Astrocyte (in vitro differentiated cells and primary cell): ENCODE measurements at regions not wholly inside any gene's neighbourhood (a gene's known extent, or its start where the extent isn't known, plus 50 kb on each side); places are given as distances from the start of the nearest gene placed in this dataset.

Experiments used
- DNase-seq: peaks from one replicate; pipeline ENCODE4 v3.0.0-alpha.2; 2010; ENCODE audit warnings: low read depth
- FAIRE-seq: peaks from 2 replicates; lab custom pipeline; 2011; peaks lifted over from hg19 to GRCh38; lab: Jason Lieb, UNC
- H2AFZ ChIP-seq: 2 replicates; pipeline ENCODE4 v1.6.0; 2012; ENCODE audit warnings: low read depth, low read length, inconsistent platforms
- H3K27ac ChIP-seq: 2 replicates; pipeline ENCODE4 v1.5.1; 2011; ENCODE audit warnings: low read depth, low read length, inconsistent platforms
- H3K27me3 ChIP-seq: 2 replicates; pipeline ENCODE4 v1.6.0; 2011; ENCODE audit warnings: low read length, inconsistent platforms; ENCODE audit not compliant: insufficient read depth
- H3K36me3 ChIP-seq: 2 replicates; pipeline ENCODE4 v1.5.1; 2011; ENCODE audit warnings: low read length, inconsistent platforms; ENCODE audit not compliant: insufficient read depth
- H3K4me1 ChIP-seq: 2 replicates; pipeline ENCODE4 v1.5.1; 2011; ENCODE audit warnings: low read length, inconsistent platforms; ENCODE audit not compliant: insufficient read depth
- H3K4me2 ChIP-seq: 2 replicates; pipeline ENCODE4 v1.6.0; 2012; ENCODE audit warnings: low read length, inconsistent platforms
- H3K4me3 ChIP-seq: 2 replicates; pipeline ENCODE4 v1.5.1; 2011; ENCODE audit warnings: low read depth, mild to moderate bottlenecking, low read length, inconsistent platforms; ENCODE audit not compliant: insufficient read depth
- H3K79me2 ChIP-seq: 2 replicates; pipeline ENCODE4 v1.6.0; 2012; ENCODE audit warnings: mild to moderate bottlenecking, low read length, inconsistent platforms; ENCODE audit not compliant: insufficient read depth
- H3K9ac ChIP-seq: 2 replicates; pipeline ENCODE4 v1.6.0; 2012; ENCODE audit warnings: mild to moderate bottlenecking, low read length, inconsistent platforms
- H3K9me3 ChIP-seq: 2 replicates; pipeline ENCODE4 v1.5.1; 2012; ENCODE audit warnings: low read depth, mild to moderate bottlenecking, low read length, inconsistent platforms; ENCODE audit not compliant: insufficient read depth
- H4K20me1 ChIP-seq: 2 replicates; pipeline ENCODE4 v1.6.0; 2012; ENCODE audit warnings: low read length, inconsistent platforms; ENCODE audit not compliant: insufficient read depth
- H3K27ac Mint-ChIP-seq: one replicate; pipeline ENCODE4 v1.8.0; 2021; ENCODE audit warnings: mild to moderate bottlenecking, mixed read lengths; ENCODE audit not compliant: unreplicated experiment
- H3K27me3 Mint-ChIP-seq: one replicate; pipeline ENCODE4 v1.8.0; 2021; ENCODE audit warnings: low read depth, mixed read lengths; ENCODE audit not compliant: unreplicated experiment
- H3K36me3 Mint-ChIP-seq: one replicate; pipeline ENCODE4 v1.8.0; 2021; ENCODE audit warnings: low read depth, mixed read lengths; ENCODE audit not compliant: unreplicated experiment
- H3K4me1 Mint-ChIP-seq: one replicate; pipeline ENCODE4 v1.8.0; 2021; ENCODE audit warnings: low read depth, mixed read lengths; ENCODE audit not compliant: unreplicated experiment
- H3K4me3 Mint-ChIP-seq: one replicate; pipeline ENCODE4 v1.8.0; 2021; ENCODE audit warnings: mild to moderate bottlenecking, moderate library complexity, mixed read lengths; ENCODE audit not compliant: unreplicated experiment
- H3K9me3 Mint-ChIP-seq: one replicate; pipeline ENCODE4 v1.8.0; 2021; ENCODE audit warnings: mild to moderate bottlenecking, mixed read lengths; ENCODE audit not compliant: unreplicated experiment
- EZH2 ChIP-seq: IDR thresholded peaks from 2 replicates; pipeline ENCODE4 v1.6.1; 2012; ENCODE audit warnings: mild to moderate bottlenecking, low read length, inconsistent platforms; ENCODE audit not compliant: insufficient read depth
- TF ChIP-seq, protein P1 (sequence below): IDR thresholded peaks from 2 replicates; pipeline ENCODE4 v1.5.1; 2011; ENCODE audit warnings: low read depth, mild to moderate bottlenecking, inconsistent platforms, low read length, moderate library complexity; ENCODE audit not compliant: insufficient read depth

DNA sequence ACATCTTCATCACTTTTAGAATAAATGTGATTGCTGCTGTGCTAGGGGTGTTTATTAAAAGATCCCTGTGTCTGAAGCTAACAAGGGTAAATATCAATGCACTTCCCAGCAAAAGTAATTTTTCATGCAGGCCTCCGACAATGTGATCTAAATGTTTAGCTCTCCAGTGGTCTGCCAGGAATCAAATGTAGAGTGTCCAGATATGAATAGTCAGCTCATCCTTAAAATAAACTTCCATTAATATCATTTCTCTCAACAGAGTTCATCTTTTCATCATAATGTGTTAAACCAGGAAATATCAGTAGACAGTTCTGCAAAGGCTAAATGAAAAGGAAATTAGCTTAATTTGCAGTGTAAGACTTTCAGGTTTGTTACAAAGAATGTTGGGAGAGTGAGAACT lies 102.2 kb upstream of the EGFL6 start:
- Mint-ChIP-seq H3K9me3 (peaks cover 2% of the 10 kb centered on the region), H3K27ac (no peak overlapping the region)

DNA sequence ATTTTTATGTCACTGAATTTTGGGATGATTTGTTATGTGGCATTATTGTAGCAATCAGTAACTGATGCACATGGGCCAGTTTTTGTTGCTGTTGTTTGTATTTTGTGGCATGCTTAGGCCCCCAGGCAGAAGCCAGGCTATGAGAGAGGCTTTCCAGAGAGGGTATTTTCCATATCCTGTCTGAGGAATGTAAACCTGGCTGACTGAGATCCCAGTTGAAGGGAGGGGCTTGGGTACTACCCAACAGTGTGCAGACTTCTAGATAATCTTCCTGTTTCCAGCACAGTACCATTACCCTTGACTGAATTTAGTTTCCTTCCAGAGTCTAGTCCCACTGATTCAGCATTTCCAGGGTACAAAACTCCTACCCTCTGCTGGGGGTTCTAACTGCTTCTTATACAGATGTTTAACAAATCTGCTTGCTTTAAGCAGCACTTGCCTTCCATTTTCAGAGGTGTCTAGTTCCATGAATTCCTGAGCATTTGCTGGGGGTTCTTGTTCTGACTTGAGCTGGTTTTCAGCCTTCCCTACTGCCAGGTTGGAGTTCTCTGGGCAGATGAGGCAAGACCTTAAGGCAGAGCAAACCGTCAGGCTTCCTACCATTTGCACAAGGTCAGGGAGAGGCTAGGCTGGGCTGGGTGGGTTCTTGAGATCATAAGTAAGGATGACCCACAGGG lies 104.7 kb upstream of the EGFL6 start:
- peaks cover 9% of the 10 kb centered on the region for H3K4me1 ChIP-seq
- peak; percentile 69 for FAIRE-seq
- no peak for TF ChIP-seq EZH2
- TF ChIP-seq, protein P1, sequence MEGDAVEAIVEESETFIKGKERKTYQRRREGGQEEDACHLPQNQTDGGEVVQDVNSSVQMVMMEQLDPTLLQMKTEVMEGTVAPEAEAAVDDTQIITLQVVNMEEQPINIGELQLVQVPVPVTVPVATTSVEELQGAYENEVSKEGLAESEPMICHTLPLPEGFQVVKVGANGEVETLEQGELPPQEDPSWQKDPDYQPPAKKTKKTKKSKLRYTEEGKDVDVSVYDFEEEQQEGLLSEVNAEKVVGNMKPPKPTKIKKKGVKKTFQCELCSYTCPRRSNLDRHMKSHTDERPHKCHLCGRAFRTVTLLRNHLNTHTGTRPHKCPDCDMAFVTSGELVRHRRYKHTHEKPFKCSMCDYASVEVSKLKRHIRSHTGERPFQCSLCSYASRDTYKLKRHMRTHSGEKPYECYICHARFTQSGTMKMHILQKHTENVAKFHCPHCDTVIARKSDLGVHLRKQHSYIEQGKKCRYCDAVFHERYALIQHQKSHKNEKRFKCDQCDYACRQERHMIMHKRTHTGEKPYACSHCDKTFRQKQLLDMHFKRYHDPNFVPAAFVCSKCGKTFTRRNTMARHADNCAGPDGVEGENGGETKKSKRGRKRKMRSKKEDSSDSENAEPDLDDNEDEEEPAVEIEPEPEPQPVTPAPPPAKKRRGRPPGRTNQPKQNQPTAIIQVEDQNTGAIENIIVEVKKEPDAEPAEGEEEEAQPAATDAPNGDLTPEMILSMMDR = no peak
- no peak overlapping the region for H3K9ac ChIP-seq
- no peaks in the 10 kb centered on the region for H4K20me1 ChIP-seq
- no peaks in the 10 kb centered on the region for H3K27me3 ChIP-seq
- peaks cover 5% of the 10 kb centered on the region for H3K4me1 Mint-ChIP-seq
- no peak for DNase-seq
- H3K36me3 ChIP-seq = no peaks in the 10 kb centered on the region
- H3K9me3 Mint-ChIP-seq = peaks cover 2% of the 10 kb centered on the region
- no peak overlapping the region for H3K4me3 Mint-ChIP-seq
- H3K4me3 ChIP-seq = no peak overlapping the region
- H3K36me3 Mint-ChIP-seq = no peaks in the 10 kb centered on the region
- peak overlapping the region; percentile 53 for H3K27ac Mint-ChIP-seq
- H3K4me2 ChIP-seq = no peak overlapping the region
- H3K9me3 ChIP-seq = no peaks in the 10 kb centered on the region
- no peaks in the 10 kb centered on the region for H3K27me3 Mint-ChIP-seq
- peak overlapping the region; percentile 25 for H3K27ac ChIP-seq
- H2AFZ ChIP-seq = no peak overlapping the region
- H3K79me2 ChIP-seq = no peaks in the 10 kb centered on the region

More for the DNA sequence above, 102.2 kb upstream of the EGFL6 start:
- no peaks in the 10 kb centered on the region for H3K27me3 ChIP-seq
- no peaks in the 10 kb centered on the region for H3K36me3 ChIP-seq
- H4K20me1 ChIP-seq = no peaks in the 10 kb centered on the region
- Mint-ChIP-seq H3K36me3 (no peaks in the 10 kb centered on the region), H3K27me3 (no peaks in the 10 kb centered on the region), H3K4me1 (peaks cover 16% of the 10 kb centered on the region), H3K4me3 (no peak overlapping the region)
- no peak overlapping the region for H3K4me3 ChIP-seq
- no peak overlapping the region for H3K9ac ChIP-seq
- FAIRE-seq (peak; percentile 20), DNase-seq (no peak)
- TF ChIP-seq, protein P1 = no peak
- TF ChIP-seq EZH2 = no peak
- H2AFZ ChIP-seq = no peak overlapping the region
- peaks cover 9% of the 10 kb centered on the region for H3K4me1 ChIP-seq
- H3K27ac ChIP-seq = no peak overlapping the region
- no peaks in the 10 kb centered on the region for H3K79me2 ChIP-seq
- no peak overlapping the region for H3K4me2 ChIP-seq
- H3K9me3 ChIP-seq = no peaks in the 10 kb centered on the region

DNA sequence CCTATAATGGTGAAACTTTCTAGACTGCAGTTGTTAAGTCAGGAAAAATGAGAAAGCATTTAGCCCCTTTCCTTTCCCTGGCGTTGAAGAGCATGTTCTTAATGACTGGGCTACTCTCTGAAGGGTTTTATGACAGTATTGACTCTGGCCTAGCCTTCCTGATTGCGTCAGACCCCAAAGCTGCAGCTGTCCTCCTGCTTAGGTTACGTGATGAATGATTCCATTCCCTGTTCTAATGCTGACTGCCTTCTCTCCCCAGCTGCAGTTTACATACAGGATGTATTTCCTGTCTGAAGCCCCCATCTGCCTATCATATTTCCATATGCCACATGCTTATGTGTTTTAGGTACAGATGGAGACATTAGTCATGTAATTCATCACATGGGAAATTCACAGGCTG lies 105.8 kb upstream of the EGFL6 start:
- Histone ChIP-seq H4K20me1 (no peaks in the 10 kb centered on the region), H3K36me3 (no peaks in the 10 kb centered on the region), H3K4me2 (peak overlapping the region; percentile 7), H3K27me3 (no peaks in the 10 kb centered on the region), H3K27ac (peak overlapping the region; percentile 45), H3K9me3 (no peaks in the 10 kb centered on the region), H3K9ac (no peak overlapping the region), H2AFZ (no peak overlapping the region), H3K79me2 (no peaks in the 10 kb centered on the region), H3K4me3 (no peak overlapping the region), H3K4me1 (peaks cover 9% of the 10 kb centered on the region)
- no peaks in the 10 kb centered on the region for H3K27me3 Mint-ChIP-seq
- peaks cover 5% of the 10 kb centered on the region for H3K4me1 Mint-ChIP-seq
- peaks cover 2% of the 10 kb centered on the region for H3K9me3 Mint-ChIP-seq
- peak; percentile 93 for DNase-seq
- H3K4me3 Mint-ChIP-seq = no peak overlapping the region
- H3K27ac Mint-ChIP-seq = no peak overlapping the region
- H3K36me3 Mint-ChIP-seq = no peaks in the 10 kb centered on the region
- TF ChIP-seq, protein P1 = no peak
- no peak for TF ChIP-seq EZH2
- peak; percentile 99 for FAIRE-seq
